IMR-90 (cell line): ENCODE measurements at regions not wholly inside any gene's neighbourhood (a gene's known extent, or its start where the extent isn't known, plus 50 kb on each side); places are given as distances from the start of the nearest gene placed in this dataset.

Experiments used
- ATAC-seq: fragments of 200-7000 bp; cut with Tn5 transposase; 2 replicates; pipeline ENCODE4 v1.9.1; 2020; ENCODE audit warnings: low read depth, mild to moderate bottlenecking, moderate library complexity
- BruUV-seq: library from RNA; stranded (reverse); fragments of 400-500 nt; replicated peaks from 2 replicates; lab custom pipeline; 2021; lab: Mats Ljungman, UMichigan
- CTCF ChIA-PET: fragments of 300-600 bp; formaldehyde crosslinking; extraction: SDS; loops from one replicate; lab custom pipeline; 2021; ENCODE audit warnings: antibody characterized with exemption; lab: Yijun Ruan, JAX
- POLR2A ChIA-PET: fragments of 300-600 bp; sonication (Branson Sonifier 250); formaldehyde crosslinking; loops from one replicate; lab custom pipeline; 2022; ENCODE audit warnings: antibody characterized with exemption; ENCODE audit not compliant: unreplicated experiment; lab: Charles Lee
- DNase-seq: peaks from one replicate; pipeline ENCODE4 v3.0.0; 2013
- H2AFZ ChIP-seq: replicated peaks from 2 replicates; pipeline ENCODE3; 2013; ENCODE audit warnings: low read length, mild to moderate bottlenecking; ENCODE audit not compliant: poor library complexity
- H2AK5ac ChIP-seq: 2 replicates; pipeline ENCODE4 v1.6.1; 2013; ENCODE audit warnings: low read depth, low read length, inconsistent platforms
- H2AK9ac ChIP-seq: replicated peaks from 2 replicates; pipeline ENCODE3; 2013; ENCODE audit warnings: mild to moderate bottlenecking, low read depth, low read length, moderate library complexity; ENCODE audit not compliant: poor library complexity
- H2BK120ac ChIP-seq: 2 replicates; pipeline ENCODE4 v1.6.1; 2013; ENCODE audit warnings: low read depth, low read length, inconsistent platforms
- H2BK15ac ChIP-seq: 3 replicates; pipeline ENCODE4 v1.6.1; 2013; ENCODE audit warnings: low read depth, low read length, inconsistent platforms
- H2BK20ac ChIP-seq: 2 replicates; pipeline ENCODE4 v1.6.1; 2013; ENCODE audit warnings: low read depth, mild to moderate bottlenecking, inconsistent platforms, low read length, moderate library complexity
- H2BK5ac ChIP-seq: 2 replicates; pipeline ENCODE4 v1.6.1; 2013; ENCODE audit warnings: mild to moderate bottlenecking, low read depth, low read length, inconsistent platforms; ENCODE audit not compliant: poor library complexity, severe bottlenecking
- H3K14ac ChIP-seq: replicated peaks from 2 replicates; pipeline ENCODE4 v1.6.1; 2013; ENCODE audit warnings: low read depth, low read length, inconsistent platforms
- H3K18ac ChIP-seq: 2 replicates; pipeline ENCODE4 v1.6.1; 2013; ENCODE audit warnings: low read depth, low read length, control low read depth
- H3K23ac ChIP-seq: 2 replicates; pipeline ENCODE4 v1.6.1; 2013; ENCODE audit warnings: low read depth, low read length, inconsistent platforms
- H3K27ac ChIP-seq: 2 replicates; pipeline ENCODE4 v1.5.1; 2013; ENCODE audit warnings: mild to moderate bottlenecking, control low read depth, low read length; ENCODE audit not compliant: insufficient read depth
- H3K27me3 ChIP-seq: 2 replicates; pipeline ENCODE4 v1.6.1; 2013; ENCODE audit warnings: low read length; ENCODE audit not compliant: control insufficient read depth, insufficient read depth
- H3K36me3 ChIP-seq: 2 replicates; pipeline ENCODE4 v1.6.1; 2013; ENCODE audit warnings: low read length, mixed read lengths; ENCODE audit not compliant: control insufficient read depth, insufficient read depth
- H3K4ac ChIP-seq: 2 replicates; pipeline ENCODE4 v1.6.1; 2013; ENCODE audit warnings: low read depth, low read length, inconsistent platforms
- H3K4me1 ChIP-seq: 2 replicates; pipeline ENCODE4 v1.6.1; 2013; ENCODE audit warnings: low read length, mixed read lengths; ENCODE audit not compliant: control insufficient read depth, insufficient read depth
- H3K4me2 ChIP-seq: 2 replicates; pipeline ENCODE4 v1.6.1; 2013; ENCODE audit warnings: low read depth, mild to moderate bottlenecking, control low read depth, low read length, moderate library complexity
- H3K4me3 ChIP-seq: 2 replicates; pipeline ENCODE4 v1.5.1; 2013; ENCODE audit warnings: low read depth, mild to moderate bottlenecking, control low read depth, low read length, moderate library complexity; ENCODE audit not compliant: insufficient read depth
- H3K56ac ChIP-seq: 2 replicates; pipeline ENCODE4 v1.6.1; 2013; ENCODE audit warnings: low read length, inconsistent platforms; ENCODE audit not compliant: insufficient read depth; ENCODE audit errors: extremely low read depth
- H3K79me1 ChIP-seq, 2 experiments: 2 replicates each; pipeline ENCODE4 v1.6.1; 2013; ENCODE audit warnings: low read length in 2 of 2, inconsistent platforms in 1 of 2, low read depth in 1 of 2
- H3K9ac ChIP-seq: 2 replicates; pipeline ENCODE4 v1.6.1; 2013; ENCODE audit warnings: low read depth, low read length, control low read depth
- H3K9me1 ChIP-seq: 2 replicates; pipeline ENCODE4 v1.6.1; 2013; ENCODE audit warnings: low read length, inconsistent platforms; ENCODE audit not compliant: insufficient read depth
- H3K9me3 ChIP-seq: 2 replicates; pipeline ENCODE4 v1.6.1; 2013; ENCODE audit warnings: low read length; ENCODE audit not compliant: control insufficient read depth, insufficient read depth
- H4K20me1 ChIP-seq: 2 replicates; pipeline ENCODE4 v1.6.1; 2013; ENCODE audit warnings: low read length, inconsistent platforms; ENCODE audit not compliant: insufficient read depth
- H4K5ac ChIP-seq: 2 replicates; pipeline ENCODE4 v1.6.1; 2013; ENCODE audit warnings: mild to moderate bottlenecking, low read depth, low read length, control low read depth
- H4K8ac ChIP-seq, 2 experiments: 2 replicates each; pipeline ENCODE4 v1.6.1; 2013; ENCODE audit warnings: low read depth in 2 of 2, low read length in 2 of 2, control low read depth in 1 of 2, inconsistent platforms in 1 of 2
- H4K91ac ChIP-seq: 2 replicates; pipeline ENCODE4 v1.6.1; 2013; ENCODE audit warnings: low read depth, low read length, inconsistent platforms; ENCODE audit not compliant: insufficient read depth
- BHLHE40 ChIP-seq: fragments of 150-350 bp; IDR thresholded peaks from 2 replicates; pipeline ENCODE4 v1.6.1; 2016; ENCODE audit warnings: mild to moderate bottlenecking, low read depth, low read length
- CEBPB ChIP-seq: IDR thresholded peaks from 2 replicates; pipeline ENCODE4 v1.6.1; 2012; ENCODE audit warnings: low read depth, low read length, improper control_type of control experiment
- CHD1 ChIP-seq: IDR thresholded peaks from 2 replicates; pipeline ENCODE4 v1.6.1; 2012; ENCODE audit warnings: low read depth, low read length, improper control_type of control experiment
- MAFK ChIP-seq: IDR thresholded peaks from 2 replicates; pipeline ENCODE4 v1.6.1; 2012; ENCODE audit warnings: low read depth, low read length, improper control_type of control experiment
- MAZ ChIP-seq: IDR thresholded peaks from 2 replicates; pipeline ENCODE4 v1.6.1; 2012; ENCODE audit warnings: low read depth, mild to moderate bottlenecking, low read length, improper control_type of control experiment, moderate library complexity, borderline replicate concordance
- MXI1 ChIP-seq: IDR thresholded peaks from 2 replicates; pipeline ENCODE4 v1.6.1; 2012; ENCODE audit warnings: low read depth, mild to moderate bottlenecking, low read length, moderate library complexity, borderline replicate concordance
- NFE2L2 ChIP-seq: fragments of 150-350 bp; IDR thresholded peaks from 2 replicates; pipeline ENCODE4 v1.6.1; 2016; ENCODE audit warnings: low read depth, mild to moderate bottlenecking, low read length
- POLR2A ChIP-seq: IDR thresholded peaks from 2 replicates; pipeline ENCODE4 v1.6.1; 2012; ENCODE audit warnings: mild to moderate bottlenecking, low read depth, low read length
- RCOR1 ChIP-seq: IDR thresholded peaks from 2 replicates; pipeline ENCODE4 v1.6.1; 2012; ENCODE audit warnings: mild to moderate bottlenecking, low read length, improper control_type of control experiment; ENCODE audit not compliant: insufficient replicate concordance
- RFX5 ChIP-seq: IDR thresholded peaks from 2 replicates; pipeline ENCODE4 v1.8.0; 2012; ENCODE audit warnings: low read depth, mild to moderate bottlenecking, low read length, moderate library complexity
- SMC3 ChIP-seq: fragments of 150-350 bp; IDR thresholded peaks from 2 replicates; pipeline ENCODE4 v1.6.1; 2016; ENCODE audit warnings: low read depth, mild to moderate bottlenecking, antibody characterized with exemption, low read length, moderate library complexity
- dilution Hi-C: fragments of 300-500 bp; cut with HindIII; formaldehyde crosslinking; loops from one replicate; pipeline ENCODE4 v1.14.3; 2018; ENCODE audit warnings: low sequenced_read_pairs; ENCODE audit not compliant: unreplicated experiment
- in situ Hi-C: fragments of 300-500 bp; cut with MboI; formaldehyde crosslinking; loops from 3 replicates; pipeline ENCODE4 v1.14.3; 2019; ENCODE audit warnings: low sequenced_read_pairs, inconsistent platforms, mixed read lengths
- intact Hi-C: fragments of 100-400 bp; cut with micrococcal nuclease; formaldehyde crosslinking; loops from 2 replicates; pipeline ENCODE4 v1.10.0; 2022
- TF ChIP-seq, protein P1 (sequence below): fragments of 150-350 bp; IDR thresholded peaks from 2 replicates; pipeline ENCODE4 v1.6.1; 2016; ENCODE audit warnings: low read depth, mild to moderate bottlenecking, low read length, moderate library complexity, borderline replicate concordance

- no peak for ATAC-seq
- no peak overlapping the region for H3K9ac ChIP-seq
Measured at GRCh38 chr1:69315823-69316222, 251.9 kb upstream of the LRRC7 start.

More at GRCh38 chr1:69315823-69316222, 251.9 kb upstream of the LRRC7 start:
- H2BK20ac ChIP-seq: no peak overlapping the region
- H3K9me3 ChIP-seq: no peaks in the 10 kb centered on the region
- no peaks in the 10 kb centered on the region for H3K36me3 ChIP-seq
- H3K4me1 ChIP-seq: no peaks in the 10 kb centered on the region
- BruUV-seq: no TSS peak
- no peak overlapping the region for H4K8ac ChIP-seq
- no peak overlapping the region for H3K4ac ChIP-seq
- no peak for DNase-seq
- H2BK15ac ChIP-seq: no peak overlapping the region
- H4K5ac ChIP-seq: no peak overlapping the region
- no peak overlapping the region for H2BK120ac ChIP-seq
- H2BK5ac ChIP-seq: no peak overlapping the region
- H3K56ac ChIP-seq: no peak overlapping the region
- H2AK9ac ChIP-seq: no peak overlapping the region
- no peak overlapping the region for H3K23ac ChIP-seq
- H3K27ac ChIP-seq: no peak overlapping the region
- H3K18ac ChIP-seq: no peak overlapping the region
- no peak overlapping the region for H2AFZ ChIP-seq
- H3K27me3 ChIP-seq: no peaks in the 10 kb centered on the region
- no peaks in the 10 kb centered on the region for H3K79me1 ChIP-seq
- TF ChIP-seq BHLHE40 (no peak), RCOR1 (no peak), POLR2A (no peak), MXI1 (no peak), CHD1 (no peak), MAFK (no peak), CEBPB (no peak), SMC3 (no peak), RFX5 (no peak), MAZ (no peak), NFE2L2 (no peak)
- TF ChIP-seq, protein P1, sequence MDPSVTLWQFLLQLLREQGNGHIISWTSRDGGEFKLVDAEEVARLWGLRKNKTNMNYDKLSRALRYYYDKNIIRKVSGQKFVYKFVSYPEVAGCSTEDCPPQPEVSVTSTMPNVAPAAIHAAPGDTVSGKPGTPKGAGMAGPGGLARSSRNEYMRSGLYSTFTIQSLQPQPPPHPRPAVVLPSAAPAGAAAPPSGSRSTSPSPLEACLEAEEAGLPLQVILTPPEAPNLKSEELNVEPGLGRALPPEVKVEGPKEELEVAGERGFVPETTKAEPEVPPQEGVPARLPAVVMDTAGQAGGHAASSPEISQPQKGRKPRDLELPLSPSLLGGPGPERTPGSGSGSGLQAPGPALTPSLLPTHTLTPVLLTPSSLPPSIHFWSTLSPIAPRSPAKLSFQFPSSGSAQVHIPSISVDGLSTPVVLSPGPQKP: no peak
- CTCF ChIA-PET: no interaction called here
- no peak overlapping the region for H4K91ac ChIP-seq
- H3K14ac ChIP-seq: no peak overlapping the region
- H2AK5ac ChIP-seq: no peak overlapping the region
- intact Hi-C loops (no loop called here), dilution Hi-C loops (no loop called here), in situ Hi-C loops (no loop called here)
- no peak overlapping the region for H3K4me2 ChIP-seq
- no peak overlapping the region for H3K4me3 ChIP-seq
- no peaks in the 10 kb centered on the region for H4K20me1 ChIP-seq
- POLR2A ChIA-PET: no interaction called here
- no peaks in the 10 kb centered on the region for H3K9me1 ChIP-seq
